ENCODE measurements at regions not wholly inside any gene's neighbourhood (a gene's known extent, or its start where the extent isn't known, plus 50 kb on each side); places are given as distances from the start of the nearest gene placed in this dataset.
"Not testable (repeated sequence)": the region's sequence is repeated elsewhere in the genome, so short reads cannot be mapped to it uniquely, and the experiment has no call there.

- H3K4me3 Mint-ChIP-seq, result not testable (repeated sequence)
Observed at GRCh38 chr16:16742573-16742972, 363.6 kb downstream of the NPIPA7 start.

DNA sequence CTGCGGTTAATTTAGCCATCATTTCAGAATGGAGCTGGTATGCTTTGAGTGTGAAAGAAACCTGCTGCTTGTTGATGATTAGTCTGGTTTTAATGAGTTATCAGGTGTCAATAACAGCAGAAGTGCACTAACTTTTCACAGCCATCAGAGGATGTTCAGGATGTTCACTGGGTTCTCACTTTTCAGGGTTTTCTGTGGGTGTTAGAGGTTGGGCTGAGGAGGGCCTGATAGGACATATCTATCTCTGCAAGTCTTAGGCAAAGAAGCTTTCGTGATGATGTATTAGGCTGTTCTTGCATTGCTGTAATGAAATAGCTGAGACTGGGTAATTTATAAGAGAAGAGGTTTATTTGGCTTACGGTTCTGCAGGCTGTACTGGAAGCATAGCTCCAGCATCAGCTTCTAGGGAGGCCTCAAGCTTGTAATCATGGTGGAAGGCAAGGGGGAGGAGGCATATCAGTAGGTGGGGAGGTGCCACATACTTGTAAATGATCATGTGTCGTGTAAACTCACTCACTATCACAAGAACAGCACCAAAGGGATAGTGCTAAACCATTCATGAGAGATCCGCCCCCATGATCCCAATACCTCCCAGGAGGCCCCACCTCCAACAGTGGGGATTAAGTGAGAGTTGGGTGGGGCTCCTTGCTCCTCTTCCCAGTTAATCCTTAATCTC, 376.2 kb downstream of the NPIPA7 start:
- H3K27me3 Mint-ChIP-seq; H3K4me1 Mint-ChIP-seq (ENCODE audit: low read depth in 2 of 2); DNase-seq (ENCODE audit: low spot score); H3K27ac Mint-ChIP-seq; H3K4me3 Mint-ChIP-seq; H3K36me3 Mint-ChIP-seq; H3K9me3 Mint-ChIP-seq; ATAC-seq: not testable (repeated sequence)

More at GRCh38 chr16:16742573-16742972, 363.6 kb downstream of the NPIPA7 start:
- H3K9me3 Mint-ChIP-seq; H3K36me3 Mint-ChIP-seq; DNase-seq (ENCODE audit: low spot score); H3K27me3 Mint-ChIP-seq; H3K27ac Mint-ChIP-seq; H3K4me1 Mint-ChIP-seq (ENCODE audit: low read depth in 2 of 2); ATAC-seq: not testable (repeated sequence)

- Mint-ChIP-seq H3K9me3 (peaks cover 6% of the 10 kb centered on the region), H3K36me3 (no peaks in the 10 kb centered on the region), H3K27me3 (peaks cover 10 to 19% of the 10 kb centered on the region in 2 donors), H3K4me3 (no peak overlapping the region), H3K4me1 (ENCODE audit: low read depth in 2 of 2) (no peaks in the 10 kb centered on the region), H3K27ac (no peak overlapping the region)
- ATAC-seq, result peak in 1 of 2 donors; percentile 55
- DNase-seq (ENCODE audit: low spot score), result no peak
Observed at GRCh38 chr16:16763449-16763848, 384.5 kb downstream of the NPIPA7 start.

GRCh38 chr16:16770717-16771116, 391.8 kb downstream of the NPIPA7 start:
- not testable (repeated sequence) for H3K9me3 Mint-ChIP-seq; H3K4me3 Mint-ChIP-seq; H3K27ac Mint-ChIP-seq; H3K36me3 Mint-ChIP-seq; ATAC-seq; H3K4me1 Mint-ChIP-seq (ENCODE audit: low read depth in 2 of 2); DNase-seq (ENCODE audit: low spot score)
- peaks cover 6 to 37% of the 10 kb centered on the region in 2 donors for H3K27me3 Mint-ChIP-seq

DNA sequence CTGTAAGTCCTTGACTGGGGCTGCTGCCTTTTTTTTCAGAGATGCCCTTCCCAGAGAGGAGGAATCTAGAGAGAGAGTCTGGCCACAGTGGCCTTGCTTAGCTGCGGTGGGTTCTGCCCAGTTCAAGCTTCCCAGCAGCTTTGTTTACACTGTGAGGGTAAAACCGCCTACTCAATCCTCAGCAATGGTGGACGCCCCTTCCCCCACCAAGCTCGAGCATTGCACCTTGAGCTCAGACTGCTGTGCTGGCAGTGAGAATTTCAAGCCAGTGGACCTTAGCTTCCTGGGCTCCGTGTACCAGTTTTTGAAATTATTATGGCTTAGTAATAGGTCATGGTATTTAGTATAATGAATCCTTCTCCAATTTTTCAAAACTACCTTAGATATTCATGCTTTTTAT, 395.4 kb downstream of the NPIPA7 start:
- Mint-ChIP-seq H3K27ac (no peak overlapping the region), H3K36me3 (no peaks in the 10 kb centered on the region), H3K4me3 (no peak overlapping the region), H3K9me3 (no peaks in the 10 kb centered on the region), H3K4me1 (ENCODE audit: low read depth in 2 of 2) (no peaks in the 10 kb centered on the region), H3K27me3 (peaks cover 0 to 30% of the 10 kb centered on the region in 2 donors)
- DNase-seq (ENCODE audit: low spot score) (no peak), ATAC-seq (no peak)

- H3K27ac Mint-ChIP-seq, result no peak overlapping the region
- DNase-seq (ENCODE audit: low spot score), result no peak
- no peaks in the 10 kb centered on the region for H3K4me1 Mint-ChIP-seq (ENCODE audit: low read depth in 2 of 2)
- H3K27me3 Mint-ChIP-seq, result peaks cover 0 to 21% of the 10 kb centered on the region in 2 donors
- ATAC-seq, result no peak
- no peaks in the 10 kb centered on the region for H3K36me3 Mint-ChIP-seq
- H3K9me3 Mint-ChIP-seq, result no peaks in the 10 kb centered on the region
- no peak overlapping the region for H3K4me3 Mint-ChIP-seq
Observed at GRCh38 chr16:16778332-16778731, 399.4 kb downstream of the NPIPA7 start.

GRCh38 chr16:16780588-16780987, 401.6 kb downstream of the NPIPA7 start:
- DNase-seq (ENCODE audit: low spot score) (no peak), ATAC-seq (no peak)
- H3K36me3 Mint-ChIP-seq, result no peaks in the 10 kb centered on the region
- no peaks in the 10 kb centered on the region for H3K4me1 Mint-ChIP-seq (ENCODE audit: low read depth in 2 of 2)
- H3K27me3 Mint-ChIP-seq, result peaks cover 0 to 18% of the 10 kb centered on the region in 2 donors
- no peaks in the 10 kb centered on the region for H3K9me3 Mint-ChIP-seq
- no peak overlapping the region for H3K4me3 Mint-ChIP-seq
- H3K27ac Mint-ChIP-seq, result no peak overlapping the region

GRCh38 chr16:16782153-16782552, 403.2 kb downstream of the NPIPA7 start:
- Mint-ChIP-seq H3K4me1 (ENCODE audit: low read depth in 2 of 2) (no peaks in the 10 kb centered on the region), H3K9me3 (no peaks in the 10 kb centered on the region), H3K36me3 (no peaks in the 10 kb centered on the region), H3K4me3 (no peak overlapping the region), H3K27ac (no peak overlapping the region), H3K27me3 (peaks cover 0 to 11% of the 10 kb centered on the region in 2 donors)
- no peak for DNase-seq (ENCODE audit: low spot score)
- ATAC-seq, result no peak

GRCh38 chr16:16788004-16788403, 409.1 kb downstream of the NPIPA7 start:
- no peak overlapping the region for H3K27ac Mint-ChIP-seq
- no peak overlapping the region for H3K4me3 Mint-ChIP-seq
- no peaks in the 10 kb centered on the region for H3K9me3 Mint-ChIP-seq
- DNase-seq (ENCODE audit: low spot score) (no peak), ATAC-seq (no peak)
- no peaks in the 10 kb centered on the region for H3K36me3 Mint-ChIP-seq
- peaks cover 0 to 3% of the 10 kb centered on the region in 2 donors for H3K27me3 Mint-ChIP-seq
- H3K4me1 Mint-ChIP-seq (ENCODE audit: low read depth in 2 of 2), result no peaks in the 10 kb centered on the region

- DNase-seq (ENCODE audit: low spot score), result no peak
- peaks cover 12 to 16% of the 10 kb centered on the region in 2 donors for H3K27me3 Mint-ChIP-seq
- no peak for ATAC-seq
- H3K36me3 Mint-ChIP-seq, result no peaks in the 10 kb centered on the region
- no peaks in the 10 kb centered on the region for H3K9me3 Mint-ChIP-seq
- H3K4me3 Mint-ChIP-seq, result no peak overlapping the region
- H3K27ac Mint-ChIP-seq, result no peak overlapping the region
- H3K4me1 Mint-ChIP-seq (ENCODE audit: low read depth in 2 of 2), result no peaks in the 10 kb centered on the region
Observed at GRCh38 chr16:16790597-16790996, 411.7 kb downstream of the NPIPA7 start.

DNA sequence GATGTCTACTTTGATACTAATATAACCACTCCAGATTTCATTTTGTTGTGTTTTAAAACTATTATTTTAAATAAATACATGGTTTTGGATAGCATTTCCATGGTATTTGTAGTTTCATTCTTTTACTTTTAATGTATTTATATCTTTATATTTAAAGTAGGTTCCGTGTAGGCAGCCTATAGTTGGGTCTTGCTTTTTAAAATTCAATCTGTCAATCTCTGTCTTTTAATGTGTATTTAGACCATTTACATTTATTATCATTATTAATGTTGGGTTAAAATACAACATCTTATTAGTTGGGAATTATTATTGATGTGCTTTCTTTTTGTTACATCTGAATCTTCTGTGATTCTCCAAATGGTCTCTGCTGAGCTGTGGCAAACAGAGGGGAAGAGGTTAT, 412.1 kb downstream of the NPIPA7 start:
- Mint-ChIP-seq H3K4me3 (no peak overlapping the region), H3K36me3 (no peaks in the 10 kb centered on the region), H3K27me3 (peaks cover 17 to 21% of the 10 kb centered on the region in 2 donors), H3K9me3 (no peaks in the 10 kb centered on the region), H3K4me1 (ENCODE audit: low read depth in 2 of 2) (no peaks in the 10 kb centered on the region), H3K27ac (no peak overlapping the region)
- no peak for DNase-seq (ENCODE audit: low spot score)
- ATAC-seq, result no peak

GRCh38 chr16:16797239-16797638, 418.3 kb downstream of the NPIPA7 start:
- no peak for ATAC-seq
- H3K4me3 Mint-ChIP-seq, result no peak overlapping the region
- H3K4me1 Mint-ChIP-seq (ENCODE audit: low read depth in 2 of 2), result no peaks in the 10 kb centered on the region
- no peaks in the 10 kb centered on the region for H3K9me3 Mint-ChIP-seq
- H3K27ac Mint-ChIP-seq, result no peak overlapping the region
- peaks cover 26 to 44% of the 10 kb centered on the region in 2 donors for H3K27me3 Mint-ChIP-seq
- no peaks in the 10 kb centered on the region for H3K36me3 Mint-ChIP-seq
- DNase-seq (ENCODE audit: low spot score), result no peak

- H3K4me1 Mint-ChIP-seq (ENCODE audit: low read depth in 2 of 2), result no peaks in the 10 kb centered on the region
- ATAC-seq, result no peak
- no peak for DNase-seq (ENCODE audit: low spot score)
- H3K4me3 Mint-ChIP-seq, result no peak overlapping the region
- H3K9me3 Mint-ChIP-seq, result no peaks in the 10 kb centered on the region
- no peak overlapping the region for H3K27ac Mint-ChIP-seq
- peaks cover 21 to 48% of the 10 kb centered on the region in 2 donors for H3K27me3 Mint-ChIP-seq
- no peaks in the 10 kb centered on the region for H3K36me3 Mint-ChIP-seq
Observed at GRCh38 chr16:16798504-16798903, 419.6 kb downstream of the NPIPA7 start.

DNA sequence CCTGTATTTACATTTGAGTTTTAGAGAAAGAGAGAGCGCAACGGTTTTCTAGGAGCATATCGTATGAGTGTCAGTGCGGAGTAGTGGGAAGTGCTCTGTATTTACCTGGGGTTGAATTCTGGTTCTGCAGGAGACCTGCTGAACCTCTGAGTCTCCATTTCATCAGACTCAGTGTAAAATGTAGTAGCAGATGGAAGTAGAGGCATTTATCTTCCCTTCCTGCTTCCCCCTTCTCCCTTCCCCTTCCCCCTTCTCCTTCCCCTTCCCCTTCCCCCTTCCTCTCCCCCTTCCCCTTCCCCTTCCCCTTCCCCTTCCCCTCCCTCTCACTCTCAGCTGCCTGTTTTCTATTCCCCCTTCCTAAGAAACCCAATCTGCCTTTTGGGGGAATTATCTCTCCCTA, 426.9 kb downstream of the NPIPA7 start:
- Mint-ChIP-seq H3K27ac (no peak overlapping the region), H3K9me3 (no peaks in the 10 kb centered on the region), H3K4me1 (ENCODE audit: low read depth in 2 of 2) (no peaks in the 10 kb centered on the region), H3K36me3 (no peaks in the 10 kb centered on the region), H3K27me3 (peaks cover 13 to 38% of the 10 kb centered on the region in 2 donors), H3K4me3 (no peak overlapping the region)
- ATAC-seq, result no peak
- no peak for DNase-seq (ENCODE audit: low spot score)

- Mint-ChIP-seq H3K36me3 (peaks cover 5% of the 10 kb centered on the region), H3K27ac (no peak overlapping the region), H3K9me3 (peaks cover 3% of the 10 kb centered on the region), H3K4me1 (ENCODE audit: low read depth in 2 of 2) (no peaks in the 10 kb centered on the region), H3K27me3 (peaks cover 13 to 36% of the 10 kb centered on the region in 2 donors), H3K4me3 (no peak overlapping the region)
- DNase-seq (ENCODE audit: low spot score) (no peak), ATAC-seq (no peak)
Observed at GRCh38 chr16:16815641-16816040, 436.7 kb downstream of the NPIPA7 start.
